Prostate gland (tissue), 2 donors: ENCODE measurements at regions not wholly inside any gene's neighbourhood (a gene's known extent, or its start where the extent isn't known, plus 50 kb on each side); places are given as distances from the start of the nearest gene placed in this dataset.

Experiments used
- POLR2AphosphoS5 ChIP-seq: sonication (generic); formaldehyde crosslinking; IDR thresholded peaks from one replicate; pipeline ENCODE4 v1.6.1; 2017; ENCODE audit warnings: antibody characterized with exemption
- TF ChIP-seq, protein P1 (sequence below), 4 experiments: fragments of 200-600 bp in 2 of 4; fragments of 450-650 bp in 2 of 4; sonication (generic) in 2 of 4; IDR thresholded peaks; 1 replicate in 3 of 4; 2 replicates in 1 of 4; pipeline ENCODE4 v1.5.1; 2016 to 2019; ENCODE audit warnings: antibody characterized with exemption in 4 of 4, mild to moderate bottlenecking in 2 of 4, moderate library complexity in 2 of 4

DNA sequence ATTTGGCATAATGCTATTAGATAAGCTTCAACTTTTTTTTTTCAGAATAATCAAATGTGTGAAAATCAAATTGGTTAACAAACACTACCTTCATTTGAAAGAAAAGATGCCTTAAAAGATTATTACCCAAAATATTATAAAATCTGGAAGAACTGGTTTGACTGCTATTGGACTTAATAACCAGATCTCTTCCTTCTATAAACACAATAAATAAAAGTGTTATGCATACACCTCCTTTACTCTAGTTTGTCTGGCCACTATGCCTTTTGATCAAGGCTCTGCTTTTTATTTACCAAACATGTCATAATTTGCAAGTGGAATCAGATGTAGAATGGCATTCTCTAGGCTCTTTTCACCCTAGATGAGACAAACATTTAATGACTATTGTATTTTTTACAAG is 897.3 kb upstream of the EPHA5 start:
- TF ChIP-seq, protein P1, sequence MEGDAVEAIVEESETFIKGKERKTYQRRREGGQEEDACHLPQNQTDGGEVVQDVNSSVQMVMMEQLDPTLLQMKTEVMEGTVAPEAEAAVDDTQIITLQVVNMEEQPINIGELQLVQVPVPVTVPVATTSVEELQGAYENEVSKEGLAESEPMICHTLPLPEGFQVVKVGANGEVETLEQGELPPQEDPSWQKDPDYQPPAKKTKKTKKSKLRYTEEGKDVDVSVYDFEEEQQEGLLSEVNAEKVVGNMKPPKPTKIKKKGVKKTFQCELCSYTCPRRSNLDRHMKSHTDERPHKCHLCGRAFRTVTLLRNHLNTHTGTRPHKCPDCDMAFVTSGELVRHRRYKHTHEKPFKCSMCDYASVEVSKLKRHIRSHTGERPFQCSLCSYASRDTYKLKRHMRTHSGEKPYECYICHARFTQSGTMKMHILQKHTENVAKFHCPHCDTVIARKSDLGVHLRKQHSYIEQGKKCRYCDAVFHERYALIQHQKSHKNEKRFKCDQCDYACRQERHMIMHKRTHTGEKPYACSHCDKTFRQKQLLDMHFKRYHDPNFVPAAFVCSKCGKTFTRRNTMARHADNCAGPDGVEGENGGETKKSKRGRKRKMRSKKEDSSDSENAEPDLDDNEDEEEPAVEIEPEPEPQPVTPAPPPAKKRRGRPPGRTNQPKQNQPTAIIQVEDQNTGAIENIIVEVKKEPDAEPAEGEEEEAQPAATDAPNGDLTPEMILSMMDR (IDR thresholded peaks at IDR 0.05): no peak
- no peak for TF ChIP-seq POLR2AphosphoS5
